ENCODE measurements at regions not wholly inside any gene's neighbourhood (a gene's known extent, or its start where the extent isn't known, plus 50 kb on each side); places are given as distances from the start of the nearest gene placed in this dataset.

DNA sequence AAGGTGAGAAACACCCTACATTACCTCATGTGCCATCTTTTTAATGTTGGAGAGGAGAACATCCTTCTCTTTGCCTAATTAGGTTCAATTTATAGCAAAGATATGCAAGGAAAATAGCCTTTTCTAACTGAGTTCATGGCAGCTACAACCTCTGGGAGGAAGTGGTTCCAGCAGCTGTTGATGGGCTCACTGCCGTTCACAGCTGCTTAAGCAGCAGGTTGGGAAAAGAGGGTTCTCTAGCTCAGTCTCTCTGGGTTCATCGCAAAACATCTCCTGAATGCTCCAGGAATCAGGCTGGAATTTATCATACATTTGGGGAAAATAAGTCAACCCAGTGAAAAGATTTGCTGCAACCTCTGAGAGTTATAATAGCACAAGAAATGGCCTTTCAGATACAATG lies 115.1 kb downstream of the UNC5CL start:
- TF ChIP-seq EZH2 (IDR thresholded peaks at IDR 0.05) = no peak
- TF ChIP-seq POLR2AphosphoS5 (IDR thresholded peaks at IDR 0.05; ENCODE audit: borderline replicate concordance, low read depth, low read length) = no peak
- TF ChIP-seq FOXP2 (optimal IDR thresholded peaks at IDR 0.05; ENCODE audit: control extremely low read depth, extremely low read length, insufficient read depth) = no peak

DNA sequence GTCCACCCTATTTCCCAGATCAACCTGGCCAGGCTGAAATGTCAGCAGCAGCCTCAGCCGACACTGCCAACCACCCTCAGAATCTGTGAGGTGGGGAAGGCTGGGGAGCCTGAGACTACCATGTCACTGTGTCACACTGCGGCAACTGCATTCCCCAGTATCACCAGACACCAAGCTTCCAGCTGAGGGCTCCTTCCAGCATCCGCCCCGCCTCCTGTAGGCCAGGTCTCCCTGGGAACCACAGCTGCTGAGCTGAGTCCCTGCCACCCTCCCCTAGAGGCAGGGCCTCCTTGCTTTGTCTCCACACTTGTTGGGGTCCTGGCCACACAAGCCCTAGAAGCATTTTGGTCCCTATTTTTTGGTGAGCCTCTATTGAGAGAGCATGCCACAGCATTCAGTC lies 115.7 kb downstream of the UNC5CL start:
- no peaks in the 10 kb centered on the region for H3K36me3 ChIP-seq (ENCODE audit: insufficient read depth, low read length)
- H3K9me3 ChIP-seq (ENCODE audit: low read depth, low read length) = no peaks in the 10 kb centered on the region
- no peak overlapping the region for H3K27ac ChIP-seq
- no peak overlapping the region for H3K4me3 ChIP-seq
- DNase-seq (ENCODE audit: low read depth, low spot score) = no peak
- TF ChIP-seq POLR2AphosphoS5 (IDR thresholded peaks at IDR 0.05; ENCODE audit: borderline replicate concordance, low read depth, low read length) = no peak
- no peak for TF ChIP-seq EZH2 (IDR thresholded peaks at IDR 0.05)
- no peak for TF ChIP-seq FOXP2 (optimal IDR thresholded peaks at IDR 0.05; ENCODE audit: control extremely low read depth, extremely low read length, insufficient read depth)
- H3K9ac ChIP-seq (ENCODE audit: insufficient read length) = no peak overlapping the region

More for the DNA sequence above, 115.1 kb downstream of the UNC5CL start:
- no peaks in the 10 kb centered on the region for H3K9me3 ChIP-seq (ENCODE audit: low read depth, low read length)
- no peak overlapping the region for H3K9ac ChIP-seq (ENCODE audit: insufficient read length)
- no peaks in the 10 kb centered on the region for H3K36me3 ChIP-seq (ENCODE audit: insufficient read depth, low read length)
- no peak overlapping the region for H3K4me3 ChIP-seq
- no peak overlapping the region for H3K27ac ChIP-seq
- no peak for DNase-seq (ENCODE audit: low read depth, low spot score)

GRCh38 chr6:40922281-40922680 lies 116.7 kb downstream of the UNC5CL start:
- Histone ChIP-seq H3K27ac (no peak overlapping the region), H3K4me3 (no peak overlapping the region), H3K9ac (ENCODE audit: insufficient read length) (no peak overlapping the region), H3K36me3 (ENCODE audit: insufficient read depth, low read length) (no peaks in the 10 kb centered on the region), H3K9me3 (ENCODE audit: low read depth, low read length) (no peaks in the 10 kb centered on the region)
- DNase-seq (ENCODE audit: low read depth, low spot score) = no peak
- no peak for TF ChIP-seq EZH2 (IDR thresholded peaks at IDR 0.05)
- TF ChIP-seq POLR2AphosphoS5 (IDR thresholded peaks at IDR 0.05; ENCODE audit: borderline replicate concordance, low read depth, low read length) = no peak
- TF ChIP-seq FOXP2 (optimal IDR thresholded peaks at IDR 0.05; ENCODE audit: control extremely low read depth, extremely low read length, insufficient read depth) = no peak

GRCh38 chr6:40918040-40918651 lies 120.9 kb downstream of the UNC5CL start:
- TF ChIP-seq POLR2AphosphoS5 (IDR thresholded peaks at IDR 0.05; ENCODE audit: borderline replicate concordance, low read depth, low read length) = no peak
- no peaks in the 10 kb centered on the region for H3K36me3 ChIP-seq (ENCODE audit: insufficient read depth, low read length)
- no peak for DNase-seq (ENCODE audit: low read depth, low spot score)
- no peaks in the 10 kb centered on the region for H3K9me3 ChIP-seq (ENCODE audit: low read depth, low read length)
- no peak overlapping the region for H3K27ac ChIP-seq
- H3K9ac ChIP-seq (ENCODE audit: insufficient read length) = no peak overlapping the region
- H3K4me3 ChIP-seq = no peak overlapping the region

DNA sequence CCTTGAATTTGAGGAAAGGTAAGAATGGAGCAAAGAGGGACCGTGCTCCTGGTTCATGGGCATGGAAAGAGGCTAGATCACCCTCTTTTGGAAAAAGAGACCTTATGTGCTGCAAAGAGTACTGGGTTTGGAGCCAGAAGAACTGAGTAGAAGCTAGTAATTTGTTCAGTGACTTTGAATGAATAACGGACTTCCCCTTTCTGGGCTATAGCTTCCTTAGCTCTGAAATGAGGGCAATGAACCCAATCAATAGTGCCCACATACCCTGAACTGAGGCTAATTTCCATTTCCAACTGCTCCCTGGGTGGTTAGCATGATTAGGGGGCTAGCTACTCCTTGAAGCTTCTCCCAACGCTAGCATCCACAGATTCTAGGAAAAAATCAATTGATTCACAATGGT lies 121.4 kb downstream of the UNC5CL start:
- H3K27ac ChIP-seq = no peak overlapping the region
- H3K9ac ChIP-seq (ENCODE audit: insufficient read length) = no peak overlapping the region
- H3K4me3 ChIP-seq = no peak overlapping the region
- no peaks in the 10 kb centered on the region for H3K36me3 ChIP-seq (ENCODE audit: insufficient read depth, low read length)
- TF ChIP-seq EZH2 (IDR thresholded peaks at IDR 0.05) (no peak), FOXP2 (optimal IDR thresholded peaks at IDR 0.05; ENCODE audit: control extremely low read depth, extremely low read length, insufficient read depth) (no peak), POLR2AphosphoS5 (IDR thresholded peaks at IDR 0.05; ENCODE audit: borderline replicate concordance, low read depth, low read length) (no peak)
- no peaks in the 10 kb centered on the region for H3K9me3 ChIP-seq (ENCODE audit: low read depth, low read length)
- no peak for DNase-seq (ENCODE audit: low read depth, low spot score)

GRCh38 chr6:40916845-40917244 lies 122.2 kb downstream of the UNC5CL start:
- Histone ChIP-seq H3K27ac (no peak overlapping the region), H3K9ac (ENCODE audit: insufficient read length) (no peak overlapping the region)
- no peak for DNase-seq (ENCODE audit: low read depth, low spot score)

DNA sequence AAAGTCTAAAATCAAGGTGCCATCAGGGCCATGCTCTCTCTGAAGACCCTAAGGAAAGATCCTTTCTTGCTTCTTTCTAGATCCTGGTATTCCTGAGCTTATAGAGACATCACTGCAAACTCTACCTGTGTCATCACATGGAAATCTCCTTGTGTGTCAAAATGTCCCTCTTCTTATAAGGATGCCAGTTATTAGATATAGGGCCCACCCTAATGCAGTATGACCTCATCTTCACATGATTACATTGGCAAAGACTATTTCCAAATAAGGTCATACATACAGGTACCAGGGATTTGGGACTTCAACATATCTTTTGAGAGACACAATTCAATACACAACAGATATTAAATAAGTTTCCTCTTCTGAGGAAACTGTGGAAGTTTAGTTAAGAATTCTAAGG lies 123.9 kb downstream of the UNC5CL start:
- no peak overlapping the region for H3K9ac ChIP-seq (ENCODE audit: insufficient read length)
- H3K9me3 ChIP-seq (ENCODE audit: low read depth, low read length) = no peaks in the 10 kb centered on the region
- no peak overlapping the region for H3K27ac ChIP-seq
- TF ChIP-seq FOXP2 (optimal IDR thresholded peaks at IDR 0.05; ENCODE audit: control extremely low read depth, extremely low read length, insufficient read depth) (no peak), EZH2 (IDR thresholded peaks at IDR 0.05) (no peak), POLR2AphosphoS5 (IDR thresholded peaks at IDR 0.05; ENCODE audit: borderline replicate concordance, low read depth, low read length) (no peak)
- H3K4me3 ChIP-seq = no peak overlapping the region
- no peaks in the 10 kb centered on the region for H3K36me3 ChIP-seq (ENCODE audit: insufficient read depth, low read length)
- no peak for DNase-seq (ENCODE audit: low read depth, low spot score)

More at GRCh38 chr6:40916845-40917244, 122.2 kb downstream of the UNC5CL start:
- no peaks in the 10 kb centered on the region for H3K36me3 ChIP-seq (ENCODE audit: insufficient read depth, low read length)
- no peaks in the 10 kb centered on the region for H3K9me3 ChIP-seq (ENCODE audit: low read depth, low read length)
- TF ChIP-seq EZH2 (IDR thresholded peaks at IDR 0.05) (no peak), POLR2AphosphoS5 (IDR thresholded peaks at IDR 0.05; ENCODE audit: borderline replicate concordance, low read depth, low read length) (no peak)
- no peak overlapping the region for H3K4me3 ChIP-seq

- no peak overlapping the region for H3K9ac ChIP-seq (ENCODE audit: insufficient read length)
- H3K27ac ChIP-seq = no peak overlapping the region
Observed at GRCh38 chr6:40914005-40914404, 125.0 kb downstream of the UNC5CL start.

More at GRCh38 chr6:40914005-40914404, 125.0 kb downstream of the UNC5CL start:
- H3K4me3 ChIP-seq = no peak overlapping the region
- TF ChIP-seq FOXP2 (optimal IDR thresholded peaks at IDR 0.05; ENCODE audit: control extremely low read depth, extremely low read length, insufficient read depth) (no peak), POLR2AphosphoS5 (IDR thresholded peaks at IDR 0.05; ENCODE audit: borderline replicate concordance, low read depth, low read length) (no peak), EZH2 (IDR thresholded peaks at IDR 0.05) (no peak)
- H3K9me3 ChIP-seq (ENCODE audit: low read depth, low read length) = no peaks in the 10 kb centered on the region
- no peak for DNase-seq (ENCODE audit: low read depth, low spot score)
- H3K36me3 ChIP-seq (ENCODE audit: insufficient read depth, low read length) = no peaks in the 10 kb centered on the region

All from SK-N-MC (cell line).